ENCODE measurements at regions not wholly inside any gene's neighbourhood (a gene's known extent, or its start where the extent isn't known, plus 50 kb on each side); places are given as distances from the start of the nearest gene placed in this dataset.

DNA sequence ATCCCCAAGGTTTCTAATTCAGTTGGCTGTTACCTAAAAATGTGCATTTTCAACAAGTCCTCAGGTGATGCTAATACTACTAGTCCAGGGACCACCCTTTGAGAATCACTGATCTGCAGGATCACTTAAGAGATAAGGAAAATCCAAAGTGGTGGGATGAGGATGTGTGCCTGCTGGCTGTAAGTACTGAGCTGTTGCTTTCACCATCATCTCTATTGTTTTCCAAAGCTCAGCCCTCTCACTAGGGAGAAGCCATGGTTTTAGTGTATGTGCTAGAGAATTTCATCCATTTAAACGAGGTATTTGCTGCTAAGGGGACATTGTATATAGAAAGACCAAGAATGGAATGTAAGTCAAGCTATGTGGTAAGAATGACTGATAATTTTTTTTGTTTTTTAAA lies 202.3 kb downstream of the KIF21A start:
- WGBS, 2 donors (ENCODE audit: extremely low coverage in 2 of 2, insufficient read length in 2 of 2, insufficient replicate concordance in 1 of 2) = no CpG with 5 or more reads among the region's 1 CpG
- H2BK120ac ChIP-seq (ENCODE audit: low read depth, low read length) = no peak overlapping the region
- no peak overlapping the region for H2AK5ac ChIP-seq (ENCODE audit: low read depth, low read length)
- no peaks in the 10 kb centered on the region for H3K36me3 ChIP-seq (replicated peaks in 1 of 2; ENCODE audit: control insufficient read depth in 2 of 2, insufficient read depth in 2 of 2, low read length in 2 of 2)
- H3K27me3 ChIP-seq (ENCODE audit: control insufficient read depth in 3 of 3, insufficient read depth in 3 of 3, low read depth in 1 of 3, low read length in 3 of 3) = no peaks in the 10 kb centered on the region
- H2BK15ac ChIP-seq (ENCODE audit: low read length) = no peak overlapping the region
- H3K23ac ChIP-seq (ENCODE audit: low read depth, low read length, poor library complexity) = no peak overlapping the region
- no peak overlapping the region for H4K91ac ChIP-seq (ENCODE audit: low read depth, low read length, poor library complexity)
- H3K4ac ChIP-seq (ENCODE audit: low read length) = no peak overlapping the region
- peaks cover 0 to 3% of the 10 kb centered on the region in 2 donors for H3K4me1 ChIP-seq (ENCODE audit: control insufficient read depth in 2 of 2, insufficient read depth in 1 of 2, low read depth in 1 of 2, low read length in 2 of 2)
- no peak overlapping the region for H2BK5ac ChIP-seq (ENCODE audit: low read length)
- no peak overlapping the region for H3K4me2 ChIP-seq (ENCODE audit: insufficient read depth, low read length, poor library complexity, severe bottlenecking)
- H2AFZ ChIP-seq (ENCODE audit: low read length) = no peak overlapping the region
- H3K9ac ChIP-seq (ENCODE audit: low read depth, low read length, poor library complexity) = no peak overlapping the region
- H3K4me3 ChIP-seq (ENCODE audit: low read length in 2 of 2) = no peak overlapping the region
- peak; percentile 6 for DNase-seq (ENCODE audit: low spot score)
- H2BK12ac ChIP-seq (ENCODE audit: low read length) = no peak overlapping the region
- H3K79me1 ChIP-seq (ENCODE audit: low read depth, low read length) = no peaks in the 10 kb centered on the region
- H3K14ac ChIP-seq (ENCODE audit: low read length) = no peak overlapping the region
- H3K9me3 ChIP-seq (replicated peaks in 1 of 2; ENCODE audit: control insufficient read depth in 2 of 2, insufficient read depth in 1 of 2, low read depth in 1 of 2, low read length in 2 of 2) = no peaks in the 10 kb centered on the region
- H3K27ac ChIP-seq (replicated peaks; ENCODE audit: low read length) = no peak overlapping the region
- no peak overlapping the region for H4K8ac ChIP-seq (ENCODE audit: low read depth, low read length)
- H3K18ac ChIP-seq (ENCODE audit: low read length) = no peak overlapping the region

DNA sequence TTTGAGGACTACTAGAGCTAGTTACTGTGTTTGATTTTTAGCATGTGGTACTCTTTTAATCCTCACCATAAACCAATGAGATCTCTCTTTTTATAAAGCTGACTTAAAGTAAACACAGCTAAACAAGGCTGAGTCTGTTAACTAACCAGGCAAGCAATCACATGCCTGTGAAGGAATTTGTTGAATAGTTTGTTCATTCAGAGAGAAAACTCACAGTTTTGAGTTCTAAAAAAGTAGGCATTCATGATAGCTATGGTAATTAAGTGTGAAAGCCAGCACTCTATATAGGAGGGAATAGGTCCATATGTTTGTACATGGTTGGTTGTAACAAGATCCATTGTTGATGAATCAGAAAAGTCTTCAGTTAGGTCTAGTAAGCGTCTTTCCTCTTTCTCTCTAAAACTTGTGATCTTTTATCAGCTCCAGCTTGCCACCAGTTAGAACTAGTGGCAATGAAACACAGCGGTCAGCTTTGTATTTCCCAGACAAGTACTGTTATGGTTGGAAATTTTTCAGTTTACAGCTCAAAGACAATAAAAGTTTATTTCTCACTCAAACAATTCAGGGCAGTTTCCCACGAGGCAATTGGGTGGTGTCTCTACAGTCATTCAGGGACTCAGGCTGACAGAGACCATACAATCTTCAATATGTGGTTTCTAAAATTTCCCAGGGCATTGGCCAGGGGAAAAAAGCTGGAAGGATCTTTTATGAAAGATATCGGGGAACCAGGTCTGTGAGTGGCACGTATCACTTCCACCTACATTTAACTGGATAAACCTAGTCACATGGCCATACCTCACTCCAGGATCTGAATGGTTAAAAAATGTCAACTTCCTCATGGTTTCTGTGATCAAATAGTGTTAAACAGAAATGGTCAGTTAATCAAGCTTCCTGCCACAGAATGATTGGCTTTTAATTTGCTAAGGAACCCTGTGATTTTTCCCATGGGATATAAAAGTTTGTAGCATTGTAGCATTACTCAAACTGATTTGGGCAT lies 203.1 kb downstream of the KIF21A start:
- H3K79me1 ChIP-seq (ENCODE audit: low read depth, low read length) = no peaks in the 10 kb centered on the region
- H3K9me3 ChIP-seq (replicated peaks in 1 of 2; ENCODE audit: control insufficient read depth in 2 of 2, insufficient read depth in 1 of 2, low read depth in 1 of 2, low read length in 2 of 2) = no peaks in the 10 kb centered on the region
- H3K9ac ChIP-seq (ENCODE audit: low read depth, low read length, poor library complexity) = no peak overlapping the region
- H3K4me3 ChIP-seq (ENCODE audit: low read length in 2 of 2) = no peak overlapping the region
- no peak overlapping the region for H4K91ac ChIP-seq (ENCODE audit: low read depth, low read length, poor library complexity)
- H3K18ac ChIP-seq (ENCODE audit: low read length) = no peak overlapping the region
- no peak overlapping the region for H3K4ac ChIP-seq (ENCODE audit: low read length)
- no peak overlapping the region for H2AFZ ChIP-seq (ENCODE audit: low read length)
- H3K4me2 ChIP-seq (ENCODE audit: insufficient read depth, low read length, poor library complexity, severe bottlenecking) = no peak overlapping the region
- H2BK15ac ChIP-seq (ENCODE audit: low read length) = no peak overlapping the region
- no peak for DNase-seq (ENCODE audit: low spot score)
- H3K27ac ChIP-seq (replicated peaks; ENCODE audit: low read length) = no peak overlapping the region
- no peaks in the 10 kb centered on the region for H3K27me3 ChIP-seq (ENCODE audit: control insufficient read depth in 3 of 3, insufficient read depth in 3 of 3, low read depth in 1 of 3, low read length in 3 of 3)
- no peak overlapping the region for H2BK120ac ChIP-seq (ENCODE audit: low read depth, low read length)
- no peak overlapping the region for H3K14ac ChIP-seq (ENCODE audit: low read length)
- H3K4me1 ChIP-seq (ENCODE audit: control insufficient read depth in 2 of 2, insufficient read depth in 1 of 2, low read depth in 1 of 2, low read length in 2 of 2) = peaks cover 0 to 3% of the 10 kb centered on the region in 2 donors
- H4K8ac ChIP-seq (ENCODE audit: low read depth, low read length) = no peak overlapping the region
- no peak overlapping the region for H2BK5ac ChIP-seq (ENCODE audit: low read length)
- H2AK5ac ChIP-seq (ENCODE audit: low read depth, low read length) = no peak overlapping the region
- no peak overlapping the region for H3K23ac ChIP-seq (ENCODE audit: low read depth, low read length, poor library complexity)
- H2BK12ac ChIP-seq (ENCODE audit: low read length) = no peak overlapping the region
- no peaks in the 10 kb centered on the region for H3K36me3 ChIP-seq (replicated peaks in 1 of 2; ENCODE audit: control insufficient read depth in 2 of 2, insufficient read depth in 2 of 2, low read length in 2 of 2)
- WGBS, 2 donors (ENCODE audit: extremely low coverage in 2 of 2, insufficient read length in 2 of 2, insufficient replicate concordance in 1 of 2) = no CpG with 5 or more reads among the region's 5 CpGs

DNA sequence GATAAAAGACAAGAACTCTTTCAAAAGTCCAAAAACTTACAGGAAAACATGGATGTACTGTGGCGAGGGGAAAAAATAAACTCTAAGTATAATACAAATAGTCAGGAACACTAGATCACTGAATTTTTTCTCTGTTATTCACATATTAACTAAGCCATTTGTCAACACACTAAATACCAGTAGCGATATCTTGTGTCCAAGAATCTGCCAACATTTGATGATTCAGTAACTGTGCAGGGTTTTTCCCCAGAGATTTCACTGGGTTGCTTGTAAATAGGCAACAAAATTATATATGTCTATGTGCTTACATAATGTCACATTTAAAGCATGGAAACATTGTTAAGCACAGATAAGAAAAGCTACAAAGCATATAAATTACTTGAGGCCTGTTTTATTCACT lies 205.9 kb downstream of the KIF21A start:
- H3K23ac ChIP-seq (ENCODE audit: low read depth, low read length, poor library complexity) = no peak overlapping the region
- H3K14ac ChIP-seq (ENCODE audit: low read length) = no peak overlapping the region
- no peak overlapping the region for H3K18ac ChIP-seq (ENCODE audit: low read length)
- no peak overlapping the region for H4K8ac ChIP-seq (ENCODE audit: low read depth, low read length)
- no peak overlapping the region for H3K27ac ChIP-seq (replicated peaks; ENCODE audit: low read length)
- no peak overlapping the region for H2BK5ac ChIP-seq (ENCODE audit: low read length)
- no peak overlapping the region for H2BK15ac ChIP-seq (ENCODE audit: low read length)
- H3K4me2 ChIP-seq (ENCODE audit: insufficient read depth, low read length, poor library complexity, severe bottlenecking) = no peak overlapping the region
- H2BK12ac ChIP-seq (ENCODE audit: low read length) = no peak overlapping the region
- H3K9ac ChIP-seq (ENCODE audit: low read depth, low read length, poor library complexity) = no peak overlapping the region
- H3K27me3 ChIP-seq (ENCODE audit: control insufficient read depth in 3 of 3, insufficient read depth in 3 of 3, low read depth in 1 of 3, low read length in 3 of 3) = no peaks in the 10 kb centered on the region
- H2BK120ac ChIP-seq (ENCODE audit: low read depth, low read length) = no peak overlapping the region
- H2AK5ac ChIP-seq (ENCODE audit: low read depth, low read length) = no peak overlapping the region
- H3K4me1 ChIP-seq (ENCODE audit: control insufficient read depth in 2 of 2, insufficient read depth in 1 of 2, low read depth in 1 of 2, low read length in 2 of 2) = peaks cover 0 to 3% of the 10 kb centered on the region in 2 donors
- H3K4ac ChIP-seq (ENCODE audit: low read length) = no peak overlapping the region
- H3K9me3 ChIP-seq (replicated peaks in 1 of 2; ENCODE audit: control insufficient read depth in 2 of 2, insufficient read depth in 1 of 2, low read depth in 1 of 2, low read length in 2 of 2) = no peaks in the 10 kb centered on the region
- no peak for DNase-seq (ENCODE audit: low spot score)
- no peak overlapping the region for H3K4me3 ChIP-seq (ENCODE audit: low read length in 2 of 2)
- WGBS, 2 donors (ENCODE audit: extremely low coverage in 2 of 2, insufficient read length in 2 of 2, insufficient replicate concordance in 1 of 2) = no CpG with 5 or more reads among the region's 2 CpGs
- no peak overlapping the region for H2AFZ ChIP-seq (ENCODE audit: low read length)
- H3K36me3 ChIP-seq (replicated peaks in 1 of 2; ENCODE audit: control insufficient read depth in 2 of 2, insufficient read depth in 2 of 2, low read length in 2 of 2) = no peaks in the 10 kb centered on the region
- no peak overlapping the region for H4K91ac ChIP-seq (ENCODE audit: low read depth, low read length, poor library complexity)
- no peaks in the 10 kb centered on the region for H3K79me1 ChIP-seq (ENCODE audit: low read depth, low read length)

DNA sequence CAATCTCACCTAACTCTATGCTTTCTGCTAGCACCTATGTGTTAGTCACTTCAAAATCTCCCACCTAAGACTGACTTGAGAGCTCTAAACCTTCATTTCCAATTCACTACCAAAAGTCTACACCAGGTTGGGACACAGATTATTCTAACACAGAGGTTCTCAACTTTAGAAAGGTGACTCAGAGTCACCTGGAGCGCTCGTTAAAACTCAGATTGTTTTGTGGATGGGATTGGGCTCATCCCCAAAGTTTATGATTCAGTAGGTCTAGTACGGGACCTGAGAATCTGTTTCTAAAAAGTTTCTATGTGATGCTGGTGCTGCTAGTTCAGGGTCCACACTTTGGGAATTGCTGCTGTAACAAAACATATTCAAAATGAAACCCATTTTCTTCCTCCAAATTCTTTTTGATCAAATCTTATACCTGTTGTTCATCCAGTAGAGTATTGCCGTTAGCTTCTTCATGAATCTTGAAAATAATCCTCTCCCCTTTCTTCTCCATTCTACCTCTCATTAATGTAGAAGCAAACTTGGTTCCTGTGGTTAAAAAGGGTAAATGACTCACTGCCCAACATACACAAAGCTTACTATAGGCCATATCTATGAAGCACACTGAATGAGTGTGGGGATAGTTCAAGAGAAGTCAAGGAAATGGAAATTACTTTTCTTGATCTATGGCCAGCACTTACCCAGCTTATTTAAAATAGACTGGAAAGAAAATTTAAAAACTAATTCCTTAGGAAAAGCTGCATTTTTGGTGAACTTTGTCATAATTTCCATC lies 206.7 kb downstream of the KIF21A start:
- Histone ChIP-seq H3K4me2 (ENCODE audit: insufficient read depth, low read length, poor library complexity, severe bottlenecking) (no peak overlapping the region), H3K27me3 (ENCODE audit: control insufficient read depth in 3 of 3, insufficient read depth in 3 of 3, low read depth in 1 of 3, low read length in 3 of 3) (no peaks in the 10 kb centered on the region), H4K91ac (ENCODE audit: low read depth, low read length, poor library complexity) (no peak overlapping the region), H4K8ac (ENCODE audit: low read depth, low read length) (no peak overlapping the region), H2BK120ac (ENCODE audit: low read depth, low read length) (no peak overlapping the region), H3K36me3 (replicated peaks in 1 of 2; ENCODE audit: control insufficient read depth in 2 of 2, insufficient read depth in 2 of 2, low read length in 2 of 2) (no peaks in the 10 kb centered on the region), H3K23ac (ENCODE audit: low read depth, low read length, poor library complexity) (no peak overlapping the region), H3K79me1 (ENCODE audit: low read depth, low read length) (no peaks in the 10 kb centered on the region), H2AK5ac (ENCODE audit: low read depth, low read length) (no peak overlapping the region), H3K9ac (ENCODE audit: low read depth, low read length, poor library complexity) (no peak overlapping the region), H3K18ac (ENCODE audit: low read length) (no peak overlapping the region), H3K27ac (replicated peaks; ENCODE audit: low read length) (no peak overlapping the region), H3K4me3 (ENCODE audit: low read length in 2 of 2) (no peak overlapping the region), H2BK15ac (ENCODE audit: low read length) (no peak overlapping the region), H2AFZ (ENCODE audit: low read length) (no peak overlapping the region), H3K9me3 (replicated peaks in 1 of 2; ENCODE audit: control insufficient read depth in 2 of 2, insufficient read depth in 1 of 2, low read depth in 1 of 2, low read length in 2 of 2) (no peaks in the 10 kb centered on the region), H3K14ac (ENCODE audit: low read length) (no peak overlapping the region), H2BK5ac (ENCODE audit: low read length) (no peak overlapping the region), H2BK12ac (ENCODE audit: low read length) (no peak overlapping the region), H3K4me1 (ENCODE audit: control insufficient read depth in 2 of 2, insufficient read depth in 1 of 2, low read depth in 1 of 2, low read length in 2 of 2) (peaks cover 0 to 3% of the 10 kb centered on the region in 2 donors), H3K4ac (ENCODE audit: low read length) (no peak overlapping the region)
- no CpG with 5 or more reads among the region's 4 CpGs for WGBS, 2 donors (ENCODE audit: extremely low coverage in 2 of 2, insufficient read length in 2 of 2, insufficient replicate concordance in 1 of 2)
- no peak for DNase-seq (ENCODE audit: low spot score)

All from neuronal stem cell (in vitro differentiated cells).